Vagina (tissue), 2 donors: ENCODE measurements at regions not wholly inside any gene's neighbourhood (a gene's known extent, or its start where the extent isn't known, plus 50 kb on each side); places are given as distances from the start of the nearest gene placed in this dataset.

Experiments
- POLR2A ChIP-seq, 2 donors: fragments of 450-650 bp; IDR thresholded peaks; one replicate each; pipeline ENCODE4 v1.6.1; 2017; ENCODE audit warnings: antibody characterized with exemption in 2 of 2, mild to moderate bottlenecking in 2 of 2, moderate library complexity in 2 of 2
- TF ChIP-seq, protein P1 (sequence below), 3 experiments: fragments of 450-650 bp in 2 of 3; fragments of 200-600 bp in 1 of 3; sonication (generic) in 1 of 3; IDR thresholded peaks; one replicate each; pipeline ENCODE4 v1.5.1; 2017 to 2019; ENCODE audit warnings: antibody characterized with exemption in 3 of 3, mild to moderate bottlenecking in 2 of 3, moderate library complexity in 2 of 3

DNA sequence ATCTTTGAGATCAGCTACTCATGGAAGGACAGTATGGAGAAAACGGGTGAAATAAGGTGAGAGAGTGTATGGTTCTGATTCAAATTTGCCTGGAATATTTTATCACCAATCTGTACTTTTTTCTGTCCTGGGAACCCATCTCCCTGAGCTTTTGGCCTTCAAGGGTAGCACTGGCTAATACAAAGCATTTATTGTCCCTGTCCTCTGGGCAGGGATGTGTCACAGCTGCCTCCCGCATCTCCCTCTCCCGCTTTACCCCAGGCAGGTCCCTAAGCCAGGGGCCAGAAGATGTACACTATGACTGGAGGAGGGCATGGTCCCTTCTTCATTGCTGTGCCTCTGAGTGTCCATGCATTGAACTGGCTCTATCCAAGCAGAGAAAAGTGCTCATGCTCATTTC is 201.7 kb upstream of the CHRNA7 start:
- TF ChIP-seq, protein P1, sequence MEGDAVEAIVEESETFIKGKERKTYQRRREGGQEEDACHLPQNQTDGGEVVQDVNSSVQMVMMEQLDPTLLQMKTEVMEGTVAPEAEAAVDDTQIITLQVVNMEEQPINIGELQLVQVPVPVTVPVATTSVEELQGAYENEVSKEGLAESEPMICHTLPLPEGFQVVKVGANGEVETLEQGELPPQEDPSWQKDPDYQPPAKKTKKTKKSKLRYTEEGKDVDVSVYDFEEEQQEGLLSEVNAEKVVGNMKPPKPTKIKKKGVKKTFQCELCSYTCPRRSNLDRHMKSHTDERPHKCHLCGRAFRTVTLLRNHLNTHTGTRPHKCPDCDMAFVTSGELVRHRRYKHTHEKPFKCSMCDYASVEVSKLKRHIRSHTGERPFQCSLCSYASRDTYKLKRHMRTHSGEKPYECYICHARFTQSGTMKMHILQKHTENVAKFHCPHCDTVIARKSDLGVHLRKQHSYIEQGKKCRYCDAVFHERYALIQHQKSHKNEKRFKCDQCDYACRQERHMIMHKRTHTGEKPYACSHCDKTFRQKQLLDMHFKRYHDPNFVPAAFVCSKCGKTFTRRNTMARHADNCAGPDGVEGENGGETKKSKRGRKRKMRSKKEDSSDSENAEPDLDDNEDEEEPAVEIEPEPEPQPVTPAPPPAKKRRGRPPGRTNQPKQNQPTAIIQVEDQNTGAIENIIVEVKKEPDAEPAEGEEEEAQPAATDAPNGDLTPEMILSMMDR (IDR thresholded peaks at IDR 0.05) = no peak
- no peak for TF ChIP-seq POLR2A (IDR thresholded peaks at IDR 0.05)
